DND-41 (cell line): ENCODE measurements at regions not wholly inside any gene's neighbourhood (a gene's known extent, or its start where the extent isn't known, plus 50 kb on each side); places are given as distances from the start of the nearest gene placed in this dataset.

Experiments used
- EZH2 ChIP-seq: IDR thresholded peaks from 3 replicates; pipeline ENCODE4 v1.6.1; 2012; ENCODE audit warnings: borderline replicate concordance, low read depth, mild to moderate bottlenecking, moderate library complexity, low read length, inconsistent platforms; ENCODE audit not compliant: severe bottlenecking
- TF ChIP-seq, protein P1 (sequence below): IDR thresholded peaks from 2 replicates; pipeline ENCODE4 v1.5.1; 2012; ENCODE audit warnings: borderline replicate concordance, low read length, moderate library complexity, mild to moderate bottlenecking; ENCODE audit not compliant: poor library complexity, severe bottlenecking; ENCODE audit errors: extremely low read depth

DNA sequence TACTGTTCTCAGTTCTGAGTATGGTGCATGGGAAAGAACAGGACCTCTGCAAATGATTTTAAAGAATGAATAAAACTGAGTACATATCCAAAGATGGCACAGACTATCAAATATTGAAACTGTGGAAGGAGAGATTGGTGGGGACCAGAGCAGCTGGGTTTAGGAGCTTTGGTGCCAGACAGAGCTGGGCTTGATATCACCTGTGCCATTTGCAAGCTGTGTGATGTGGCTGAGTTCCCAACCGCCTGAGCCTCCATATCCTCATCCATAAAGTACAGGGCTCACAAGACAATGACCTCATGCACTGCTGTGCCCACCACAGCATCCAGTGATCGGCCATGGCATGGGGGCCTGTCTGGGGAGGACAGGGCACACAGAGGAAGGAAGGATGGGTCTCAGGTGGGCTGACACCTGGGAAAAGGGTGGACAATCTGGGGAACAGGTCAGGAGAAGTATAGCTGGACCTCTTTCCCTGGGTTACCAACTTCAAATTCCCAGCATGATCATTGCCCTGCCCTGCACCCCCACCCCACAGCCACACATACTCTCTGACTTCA lies 83.9 kb upstream of the RAB6C start:
- TF ChIP-seq, protein P1, sequence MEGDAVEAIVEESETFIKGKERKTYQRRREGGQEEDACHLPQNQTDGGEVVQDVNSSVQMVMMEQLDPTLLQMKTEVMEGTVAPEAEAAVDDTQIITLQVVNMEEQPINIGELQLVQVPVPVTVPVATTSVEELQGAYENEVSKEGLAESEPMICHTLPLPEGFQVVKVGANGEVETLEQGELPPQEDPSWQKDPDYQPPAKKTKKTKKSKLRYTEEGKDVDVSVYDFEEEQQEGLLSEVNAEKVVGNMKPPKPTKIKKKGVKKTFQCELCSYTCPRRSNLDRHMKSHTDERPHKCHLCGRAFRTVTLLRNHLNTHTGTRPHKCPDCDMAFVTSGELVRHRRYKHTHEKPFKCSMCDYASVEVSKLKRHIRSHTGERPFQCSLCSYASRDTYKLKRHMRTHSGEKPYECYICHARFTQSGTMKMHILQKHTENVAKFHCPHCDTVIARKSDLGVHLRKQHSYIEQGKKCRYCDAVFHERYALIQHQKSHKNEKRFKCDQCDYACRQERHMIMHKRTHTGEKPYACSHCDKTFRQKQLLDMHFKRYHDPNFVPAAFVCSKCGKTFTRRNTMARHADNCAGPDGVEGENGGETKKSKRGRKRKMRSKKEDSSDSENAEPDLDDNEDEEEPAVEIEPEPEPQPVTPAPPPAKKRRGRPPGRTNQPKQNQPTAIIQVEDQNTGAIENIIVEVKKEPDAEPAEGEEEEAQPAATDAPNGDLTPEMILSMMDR: no peak
- TF ChIP-seq EZH2: no peak
